NCI-H2227 treated with DMSO at 0.1 percent for 48 hours (cell line): ENCODE measurements at regions not wholly inside any gene's neighbourhood (a gene's known extent, or its start where the extent isn't known, plus 50 kb on each side); places are given as distances from the start of the nearest gene placed in this dataset.
"Not testable (repeated sequence)": the region's sequence is repeated elsewhere in the genome, so short reads cannot be mapped to it uniquely, and the experiment has no call there.

Experiments
- DNase-seq: peaks from one replicate; lab custom pipeline; 2025; lab: John Stamatoyannopoulos, UW

GRCh38 chr1:172754609-172755008, 95.7 kb downstream of the FASLG start:
- DNase-seq, result no peak

- no peak for DNase-seq
Observed at GRCh38 chr1:172755099-172755498, 96.2 kb downstream of the FASLG start.

- no peak for DNase-seq
Observed at GRCh38 chr1:172756024-172756423, 97.1 kb downstream of the FASLG start.

DNA sequence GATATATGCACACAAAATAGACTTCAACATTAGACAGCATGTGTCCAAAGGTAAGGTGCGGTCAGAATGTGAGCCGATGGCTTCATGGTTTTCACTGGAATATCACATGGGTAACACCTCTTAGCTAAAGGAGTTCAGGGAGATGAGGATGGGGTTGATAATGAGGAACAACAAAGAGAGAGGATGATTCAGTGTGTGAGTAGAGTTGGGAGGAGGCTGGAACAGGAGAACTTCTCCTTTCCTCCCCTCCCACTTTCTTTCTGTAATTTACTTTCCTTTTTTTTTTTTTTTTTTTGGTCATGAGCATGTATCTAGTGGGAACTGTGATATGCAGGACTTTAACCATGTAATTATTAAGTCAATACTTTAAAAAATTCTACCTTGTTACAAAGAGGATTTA, 99.4 kb downstream of the FASLG start:
- DNase-seq, result no peak

DNA sequence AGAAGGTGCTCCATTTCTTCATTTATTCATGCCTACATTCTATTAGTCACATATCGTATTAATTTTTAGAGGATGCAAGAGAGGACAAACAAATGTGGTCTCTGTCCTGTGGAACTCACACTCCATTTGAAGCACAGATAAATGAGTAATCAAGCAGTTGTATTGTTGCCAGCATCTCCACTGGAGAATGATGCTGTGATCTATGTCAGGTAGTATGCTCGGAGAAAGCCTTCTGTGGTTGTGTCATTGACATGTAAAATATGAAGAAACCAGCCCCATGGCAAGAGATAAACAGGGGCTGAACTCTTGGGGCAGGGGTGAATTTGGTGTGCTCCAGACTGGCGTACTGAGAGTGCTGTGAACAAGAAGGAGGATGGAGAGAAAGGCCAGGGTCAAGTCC, 101.2 kb downstream of the FASLG start:
- no peak for DNase-seq

DNA sequence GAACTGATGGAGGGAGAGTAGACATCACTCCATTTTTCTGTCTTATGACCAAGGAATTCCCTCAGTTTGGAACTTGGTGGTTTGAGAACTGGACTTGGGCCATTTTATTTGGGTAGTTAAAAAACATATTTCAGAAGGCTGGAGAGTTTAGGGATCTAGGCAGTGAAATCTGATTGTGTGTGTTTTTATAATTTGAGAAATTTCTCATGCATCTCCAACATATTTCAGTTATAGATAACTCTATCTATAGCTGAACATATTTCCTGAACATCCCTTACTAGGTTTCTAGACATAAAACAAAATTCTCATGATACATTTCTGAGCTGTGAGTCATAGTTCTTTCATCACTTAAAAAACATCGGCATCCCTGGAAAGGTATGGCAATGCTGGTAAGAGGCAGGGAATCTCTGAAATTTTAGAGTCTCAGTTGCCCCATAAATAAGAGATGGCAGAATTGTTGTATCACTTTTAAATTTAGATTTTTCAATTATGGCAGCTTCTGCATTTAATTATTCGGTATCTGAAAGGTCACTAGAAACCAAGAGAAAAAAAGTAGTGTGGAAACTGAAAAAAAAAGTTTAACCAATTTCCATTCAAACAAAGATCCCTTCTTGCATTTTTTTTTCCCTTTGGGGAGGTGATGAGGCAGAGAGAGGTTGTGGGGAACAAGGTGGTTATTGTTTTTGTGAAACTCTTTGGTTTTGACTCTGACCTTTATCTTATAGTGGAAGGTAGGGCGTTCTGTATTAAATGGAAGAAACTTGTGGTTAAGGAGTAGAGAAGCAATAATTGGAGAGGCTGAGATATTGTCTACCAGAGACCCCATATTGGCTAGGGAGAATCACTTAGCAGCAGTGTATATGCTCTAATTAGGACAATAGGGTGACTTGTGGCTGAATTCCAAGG, 102.9 kb downstream of the FASLG start:
- DNase-seq, result no peak

- no peak for DNase-seq
Observed at GRCh38 chr1:172763057-172763456, 104.2 kb downstream of the FASLG start.

GRCh38 chr1:172764378-172764777, 105.5 kb downstream of the FASLG start:
- no peak for DNase-seq

GRCh38 chr1:172766462-172766861, 107.6 kb downstream of the FASLG start:
- DNase-seq, result no peak

DNA sequence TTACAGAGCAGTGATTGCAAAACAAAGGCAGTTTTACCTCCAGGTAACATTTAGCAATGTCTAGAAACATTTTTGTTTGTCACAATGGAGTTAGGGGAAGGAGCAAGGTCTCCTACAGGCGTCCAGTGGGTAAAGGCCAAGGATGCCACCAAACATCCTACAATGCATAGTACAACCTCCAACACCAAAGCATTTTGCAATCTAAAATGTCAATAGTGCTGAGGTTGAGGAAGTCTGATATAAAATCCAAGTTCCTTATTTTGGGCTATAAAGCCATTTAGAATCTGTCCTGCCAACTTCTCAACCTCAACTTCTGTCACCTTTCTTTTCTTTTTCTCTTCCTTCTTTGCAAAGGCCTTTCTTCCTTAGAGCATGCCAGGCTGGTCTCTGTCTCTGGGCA, 111.2 kb downstream of the FASLG start:
- DNase-seq, result no peak

DNA sequence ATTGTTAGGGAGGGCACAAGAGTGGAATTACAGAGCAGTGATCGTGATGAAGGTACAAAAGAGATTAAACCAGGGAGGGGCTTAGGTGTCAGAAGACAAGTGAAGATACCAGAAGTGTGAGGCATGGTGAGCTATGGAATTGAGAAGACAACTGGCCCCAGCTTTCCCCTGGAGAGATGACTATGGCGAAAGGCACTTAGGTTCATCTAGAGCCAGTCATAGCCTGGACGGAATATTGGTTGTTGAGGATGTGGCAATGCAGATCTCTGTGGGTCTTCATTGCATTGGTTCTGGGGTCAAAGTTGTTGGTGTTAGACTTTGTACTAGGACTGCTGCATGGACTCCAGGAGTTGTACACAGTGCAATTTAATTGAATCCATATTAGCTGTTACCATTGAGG, 115.7 kb downstream of the FASLG start:
- DNase-seq, result no peak

- no peak for DNase-seq
Observed at GRCh38 chr1:172775606-172776005, 116.7 kb downstream of the FASLG start.

- DNase-seq, result no peak
Observed at GRCh38 chr1:172776071-172776470, 117.2 kb downstream of the FASLG start.

DNA sequence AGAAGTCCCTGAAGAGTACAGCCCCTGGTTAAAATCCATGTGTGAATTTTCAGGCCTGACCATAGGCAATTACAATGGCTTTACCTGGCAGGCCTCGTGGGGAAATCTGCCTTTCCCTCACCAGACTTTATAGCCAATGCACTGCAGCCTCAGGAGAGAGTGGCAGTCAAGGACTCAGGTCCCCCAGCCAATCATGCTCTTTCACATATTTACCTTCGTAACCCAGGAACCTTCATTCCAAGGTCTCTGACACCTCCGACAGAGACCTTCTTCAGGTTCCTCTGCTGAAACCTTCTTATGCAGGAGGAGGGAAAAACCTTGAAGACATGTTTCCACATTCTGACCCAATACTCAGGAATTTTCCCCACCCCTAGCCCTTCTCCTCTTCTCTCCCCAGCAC, 118.9 kb downstream of the FASLG start:
- DNase-seq, result no peak

- no peak for DNase-seq
Observed at GRCh38 chr1:172778456-172779455, 119.9 kb downstream of the FASLG start.

- no peak for DNase-seq
Observed at GRCh38 chr1:172779491-172779890, 120.6 kb downstream of the FASLG start.

GRCh38 chr1:172781513-172782140, 122.7 kb downstream of the FASLG start:
- DNase-seq, result no peak

DNA sequence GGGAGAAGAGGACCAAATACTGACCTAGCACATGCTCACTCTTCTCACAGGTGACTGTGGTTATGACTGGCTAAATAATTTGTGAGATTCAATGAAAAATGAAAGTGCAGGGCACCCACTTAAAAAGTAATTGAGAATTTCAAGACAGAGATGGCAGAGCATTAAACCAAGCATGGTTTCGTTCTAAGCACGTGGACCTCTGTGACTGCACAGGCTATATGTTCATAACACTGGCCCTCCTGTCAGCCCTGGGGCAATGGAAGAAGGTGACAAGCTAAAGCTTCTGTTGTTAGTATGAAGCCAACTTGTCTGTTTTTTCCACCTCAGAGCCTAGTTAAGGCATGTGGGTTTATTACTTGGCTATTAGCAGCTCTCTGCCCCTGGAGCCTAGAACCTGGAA, 130.9 kb downstream of the FASLG start:
- DNase-seq, result no peak

GRCh38 chr1:172790245-172790644, 131.3 kb downstream of the FASLG start:
- DNase-seq, result no peak

DNA sequence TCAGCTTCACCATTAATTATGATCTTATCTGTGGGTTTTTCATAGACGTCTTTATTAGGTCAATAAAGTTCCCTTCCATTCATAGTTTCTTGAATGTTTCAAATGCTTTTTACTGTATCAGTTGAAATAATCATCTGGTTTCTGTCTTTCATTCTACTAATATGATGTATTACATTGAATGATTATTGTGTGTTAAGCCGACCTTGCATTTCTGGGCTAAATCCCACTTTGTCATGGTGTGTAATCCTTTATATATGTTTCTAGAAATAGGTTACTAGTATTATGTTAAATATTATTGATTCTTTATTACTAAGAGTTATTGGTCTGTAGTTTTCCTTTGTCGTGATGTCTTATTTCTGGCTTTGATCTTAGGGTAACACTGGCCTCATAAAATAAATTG, 134.9 kb downstream of the FASLG start:
- DNase-seq, result no peak

- DNase-seq, result no peak
Observed at GRCh38 chr1:172795741-172796140, 136.8 kb downstream of the FASLG start.

- not testable (repeated sequence) for DNase-seq
Observed at GRCh38 chr1:172799804-172800203, 140.9 kb downstream of the FASLG start.
